ENCODE measurements at regions not wholly inside any gene's neighbourhood (a gene's known extent, or its start where the extent isn't known, plus 50 kb on each side); places are given as distances from the start of the nearest gene placed in this dataset.
"Not testable (repeated sequence)": the region's sequence is repeated elsewhere in the genome, so short reads cannot be mapped to it uniquely, and the experiment has no call there.

GRCh38 chr21:13843081-13843480 lies 233.5 kb downstream of the POTED start:
- not testable (repeated sequence) for TF ChIP-seq CTCF (IDR thresholded peaks at IDR 0.05; ENCODE audit: extremely low read depth in 1 of 2, insufficient read depth in 1 of 2, low read depth in 1 of 2, low read length in 2 of 2); POLR2A (IDR thresholded peaks at IDR 0.05; ENCODE audit: low read depth, low read length); MYC (IDR thresholded peaks at IDR 0.05; ENCODE audit: low read depth, low read length)

Measured in endothelial cell of umbilical vein (primary cell).